ENCODE measurements at regions not wholly inside any gene's neighbourhood (a gene's known extent, or its start where the extent isn't known, plus 50 kb on each side); places are given as distances from the start of the nearest gene placed in this dataset.
A peak's percentile ranks its signal among the peaks of the same experiment; 100 is the strongest.
"Not testable (repeated sequence)": the region's sequence is repeated elsewhere in the genome, so short reads cannot be mapped to it uniquely, and the experiment has no call there.

DNA sequence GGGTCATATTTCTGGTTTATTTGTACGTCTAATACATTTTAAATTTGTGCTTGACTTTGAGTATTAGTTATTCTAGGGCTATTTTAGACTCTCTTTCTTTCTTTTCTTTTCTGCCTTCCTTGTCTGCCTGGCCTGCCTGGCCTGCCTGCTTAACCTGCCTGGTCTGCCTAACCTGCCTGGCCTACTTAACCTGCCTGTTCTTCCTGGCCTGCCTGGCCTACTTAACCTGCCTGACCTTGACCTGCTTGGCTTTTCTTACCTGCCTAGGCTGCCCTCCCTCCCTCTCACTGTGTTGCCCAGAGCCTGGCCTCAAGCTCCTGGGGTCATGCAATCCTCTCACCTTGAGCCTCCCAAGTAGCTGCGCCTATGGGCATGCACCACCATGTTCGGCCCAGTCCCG, 83.7 kb downstream of the PMAIP1 start:
- H3K9me3 ChIP-seq: no peaks in the 10 kb centered on the region
- H3K27me3 ChIP-seq: no peaks in the 10 kb centered on the region
- H3K4me3 ChIP-seq: no peak overlapping the region
- TF ChIP-seq, protein P1, sequence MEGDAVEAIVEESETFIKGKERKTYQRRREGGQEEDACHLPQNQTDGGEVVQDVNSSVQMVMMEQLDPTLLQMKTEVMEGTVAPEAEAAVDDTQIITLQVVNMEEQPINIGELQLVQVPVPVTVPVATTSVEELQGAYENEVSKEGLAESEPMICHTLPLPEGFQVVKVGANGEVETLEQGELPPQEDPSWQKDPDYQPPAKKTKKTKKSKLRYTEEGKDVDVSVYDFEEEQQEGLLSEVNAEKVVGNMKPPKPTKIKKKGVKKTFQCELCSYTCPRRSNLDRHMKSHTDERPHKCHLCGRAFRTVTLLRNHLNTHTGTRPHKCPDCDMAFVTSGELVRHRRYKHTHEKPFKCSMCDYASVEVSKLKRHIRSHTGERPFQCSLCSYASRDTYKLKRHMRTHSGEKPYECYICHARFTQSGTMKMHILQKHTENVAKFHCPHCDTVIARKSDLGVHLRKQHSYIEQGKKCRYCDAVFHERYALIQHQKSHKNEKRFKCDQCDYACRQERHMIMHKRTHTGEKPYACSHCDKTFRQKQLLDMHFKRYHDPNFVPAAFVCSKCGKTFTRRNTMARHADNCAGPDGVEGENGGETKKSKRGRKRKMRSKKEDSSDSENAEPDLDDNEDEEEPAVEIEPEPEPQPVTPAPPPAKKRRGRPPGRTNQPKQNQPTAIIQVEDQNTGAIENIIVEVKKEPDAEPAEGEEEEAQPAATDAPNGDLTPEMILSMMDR (IDR thresholded peaks at IDR 0.05): no peak
- DNase-seq (ENCODE audit: low spot score): no peak
- H3K36me3 ChIP-seq: no peaks in the 10 kb centered on the region
- no peaks in the 10 kb centered on the region for H3K4me1 ChIP-seq
- no peak overlapping the region for H3K27ac ChIP-seq

DNA sequence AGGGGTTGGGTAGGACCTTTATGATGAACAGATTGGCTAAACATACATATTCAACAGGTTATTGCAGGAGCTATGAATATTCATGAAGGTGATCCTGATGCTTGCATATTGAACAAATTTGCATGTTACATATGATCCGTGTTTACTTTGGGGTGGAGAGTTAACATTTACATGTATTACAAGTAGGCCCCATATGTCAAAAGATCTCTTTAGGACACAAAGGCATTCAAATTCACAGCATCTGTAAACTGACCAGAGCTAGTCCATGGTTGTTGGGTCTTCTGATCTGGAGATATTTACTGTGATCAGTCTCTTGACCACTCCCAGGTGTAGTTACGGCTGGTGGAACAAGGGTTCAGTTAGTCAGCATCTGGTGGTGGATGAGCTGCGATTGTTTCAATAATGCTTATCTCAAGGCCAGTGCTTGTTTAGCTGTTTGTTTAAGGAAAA, 80.4 kb downstream of the PMAIP1 start:
- TF ChIP-seq, protein P1 (IDR thresholded peaks at IDR 0.05): no peak
- H3K36me3 ChIP-seq: no peaks in the 10 kb centered on the region
- no peak overlapping the region for H3K4me3 ChIP-seq
- H3K27ac ChIP-seq: no peak overlapping the region
- H3K27me3 ChIP-seq: no peaks in the 10 kb centered on the region
- DNase-seq (ENCODE audit: low spot score): no peak
- H3K9me3 ChIP-seq: no peaks in the 10 kb centered on the region
- no peaks in the 10 kb centered on the region for H3K4me1 ChIP-seq

DNA sequence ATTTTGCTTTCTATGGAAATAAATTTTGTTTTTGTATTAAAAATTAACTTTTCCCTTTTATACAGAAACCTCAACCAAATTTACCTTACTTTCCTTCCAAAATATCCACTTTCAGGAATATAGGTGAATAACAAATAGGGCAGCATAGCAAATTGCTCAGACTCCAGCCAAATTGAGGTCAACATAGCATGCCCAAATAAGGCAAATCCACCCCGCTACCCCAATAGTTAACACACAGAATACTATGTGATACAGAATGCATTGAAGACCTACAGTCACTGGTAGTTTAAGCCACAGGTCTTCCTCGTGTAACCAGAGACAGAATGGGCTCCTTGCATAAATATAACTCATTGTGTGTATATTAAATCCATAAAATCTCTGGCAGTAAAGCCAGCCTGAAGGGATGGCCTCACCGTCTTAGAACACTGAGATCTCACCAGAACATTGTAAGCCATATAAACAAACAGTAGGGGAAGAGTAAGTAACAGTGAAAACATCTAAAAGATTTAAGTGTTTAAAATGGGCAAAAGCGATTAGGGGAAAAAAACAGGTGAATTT, 72.2 kb downstream of the PMAIP1 start:
- no peaks in the 10 kb centered on the region for H3K36me3 ChIP-seq
- H3K4me3 ChIP-seq: no peak overlapping the region
- TF ChIP-seq, protein P1 (IDR thresholded peaks at IDR 0.05): no peak
- no peak for DNase-seq (ENCODE audit: low spot score)
- H3K4me1 ChIP-seq: peaks cover 0 to 4% of the 10 kb centered on the region in 2 donors
- no peak overlapping the region for H3K27ac ChIP-seq
- peaks cover 0 to 6% of the 10 kb centered on the region in 2 donors for H3K27me3 ChIP-seq
- H3K9me3 ChIP-seq: no peaks in the 10 kb centered on the region

DNA sequence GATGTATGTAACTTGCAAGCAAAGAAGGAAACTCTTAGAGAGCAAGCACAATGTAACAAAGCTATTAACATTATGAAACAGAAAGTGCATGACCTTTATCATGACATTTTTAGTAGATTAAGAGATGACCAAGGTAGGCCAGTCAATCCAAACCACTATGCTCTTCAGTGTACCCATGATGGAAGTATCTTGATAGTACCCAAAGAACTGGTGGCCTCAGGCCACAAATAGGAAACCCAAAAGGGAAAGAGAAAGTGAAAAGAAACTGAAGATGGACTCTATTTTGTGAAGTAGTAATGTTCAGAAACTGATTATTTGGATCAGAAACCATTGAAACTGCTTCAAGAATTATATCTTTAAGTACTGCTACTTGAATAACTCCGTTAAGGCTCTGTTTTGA, 71.3 kb downstream of the PMAIP1 start:
- not testable (repeated sequence) for H3K4me1 ChIP-seq; H3K27me3 ChIP-seq; H3K4me3 ChIP-seq; H3K36me3 ChIP-seq; H3K9me3 ChIP-seq; H3K27ac ChIP-seq; DNase-seq (ENCODE audit: low spot score)

DNA sequence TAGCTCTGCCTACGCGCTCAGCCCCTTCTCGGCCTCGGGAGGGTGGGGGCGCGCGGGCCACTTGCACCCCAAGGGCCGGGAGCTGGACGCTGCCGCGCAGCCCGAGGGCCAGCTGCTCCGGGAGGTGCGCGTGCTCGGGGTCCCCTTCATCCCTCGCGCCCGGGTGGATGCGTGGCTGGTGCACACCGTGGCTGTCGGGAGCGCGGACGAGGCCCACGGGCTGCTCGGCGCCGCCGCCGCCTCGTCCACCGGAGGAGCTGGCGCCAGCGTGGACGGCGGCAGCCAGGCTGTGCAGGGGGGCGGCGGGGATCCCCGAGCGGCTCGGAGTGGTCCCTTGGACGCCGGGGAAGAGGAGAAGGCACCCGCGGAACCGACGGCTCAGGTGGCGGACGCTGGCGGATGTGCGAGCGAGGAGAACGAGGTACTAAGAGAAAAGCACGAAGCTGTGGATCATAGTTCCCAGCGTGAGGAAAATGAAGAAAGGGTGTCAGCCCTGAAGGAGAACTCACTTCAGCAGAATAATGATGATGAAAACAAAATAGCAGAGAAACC, 69.8 kb downstream of the PMAIP1 start:
- H3K27ac ChIP-seq; H3K27me3 ChIP-seq; H3K4me1 ChIP-seq; H3K9me3 ChIP-seq; H3K36me3 ChIP-seq; DNase-seq (ENCODE audit: low spot score): not testable (repeated sequence)
- H3K4me3 ChIP-seq: peak overlapping the region in 1 of 2 donors; percentile 24

DNA sequence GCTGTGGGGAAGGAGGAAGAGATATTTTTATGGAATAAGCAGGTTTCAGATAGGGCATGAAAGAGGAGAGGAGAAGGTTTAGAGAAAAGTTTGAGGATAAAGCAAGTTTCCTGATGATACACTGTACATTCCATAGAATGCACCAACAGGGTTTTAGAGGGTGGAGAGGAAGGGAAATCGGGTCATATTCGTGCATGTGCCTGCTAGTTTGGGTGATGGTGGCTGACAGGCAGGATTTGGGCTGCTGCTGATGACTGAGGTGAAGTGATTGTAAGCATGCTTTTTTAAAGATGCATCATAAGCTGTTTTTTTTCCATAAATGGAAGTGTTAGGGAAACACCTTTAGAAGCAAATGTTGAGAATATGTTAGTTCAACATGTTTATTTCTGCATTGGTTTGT, 68.8 kb downstream of the PMAIP1 start:
- peaks cover 0 to 4% of the 10 kb centered on the region in 2 donors for H3K4me1 ChIP-seq
- no peaks in the 10 kb centered on the region for H3K9me3 ChIP-seq
- DNase-seq (ENCODE audit: low spot score): no peak
- H3K27me3 ChIP-seq: peaks cover 0 to 6% of the 10 kb centered on the region in 2 donors
- H3K36me3 ChIP-seq: no peaks in the 10 kb centered on the region
- TF ChIP-seq, protein P1 (IDR thresholded peaks at IDR 0.05): no peak
- H3K4me3 ChIP-seq: no peak overlapping the region
- no peak overlapping the region for H3K27ac ChIP-seq

DNA sequence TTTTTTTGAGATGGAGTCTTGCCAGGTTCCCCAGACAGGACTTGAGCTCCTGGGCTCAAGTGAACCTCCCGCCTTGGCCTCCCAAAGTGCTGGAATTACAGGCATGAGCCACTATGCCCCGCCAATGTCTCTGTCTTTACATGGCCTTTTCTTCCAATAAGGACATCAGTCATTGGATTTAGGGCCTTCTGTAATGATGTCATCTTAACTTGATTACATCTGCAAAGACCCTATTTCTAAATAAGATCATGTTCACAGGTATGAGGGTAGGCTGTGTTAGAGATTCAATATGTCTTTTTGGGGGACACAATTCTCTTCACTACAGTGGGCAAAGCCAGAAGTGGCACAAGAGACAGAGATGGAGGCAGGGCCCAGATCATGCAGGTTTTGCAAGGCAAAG, 68.1 kb downstream of the PMAIP1 start:
- Histone ChIP-seq H3K27me3 (peaks cover 0 to 6% of the 10 kb centered on the region in 2 donors), H3K4me3 (no peak overlapping the region), H3K27ac (no peak overlapping the region), H3K36me3 (no peaks in the 10 kb centered on the region), H3K4me1 (peaks cover 0 to 4% of the 10 kb centered on the region in 2 donors), H3K9me3 (no peaks in the 10 kb centered on the region)
- TF ChIP-seq, protein P1 (IDR thresholded peaks at IDR 0.05): no peak
- DNase-seq (ENCODE audit: low spot score): no peak
